ENCODE measurements at regions not wholly inside any gene's neighbourhood (a gene's known extent, or its start where the extent isn't known, plus 50 kb on each side); places are given as distances from the start of the nearest gene placed in this dataset.
A peak's percentile ranks its signal among the peaks of the same experiment; 100 is the strongest.

GRCh38 chr18:46418663-46419260, 238.3 kb downstream of the LOXHD1 start:
- H3K4me3 Mint-ChIP-seq: no peak overlapping the region
- H3K4me1 Mint-ChIP-seq: peaks cover 7% of the 10 kb centered on the region
- no peaks in the 10 kb centered on the region for H3K27me3 Mint-ChIP-seq
- H3K27ac Mint-ChIP-seq: no peak overlapping the region
- no peak for ATAC-seq (replicated peaks)
- H3K36me3 Mint-ChIP-seq (ENCODE audit: low read depth): no peaks in the 10 kb centered on the region
- no peaks in the 10 kb centered on the region for H3K9me3 Mint-ChIP-seq

- no peak for ATAC-seq (replicated peaks)
- Mint-ChIP-seq H3K4me3 (no peak overlapping the region), H3K9me3 (no peaks in the 10 kb centered on the region), H3K36me3 (ENCODE audit: low read depth) (no peaks in the 10 kb centered on the region), H3K4me1 (peaks cover 4% of the 10 kb centered on the region), H3K27ac (no peak overlapping the region), H3K27me3 (no peaks in the 10 kb centered on the region)
Observed at GRCh38 chr18:46419391-46420141, 237.5 kb downstream of the LOXHD1 start.

- no peaks in the 10 kb centered on the region for H3K9me3 Mint-ChIP-seq
- no peaks in the 10 kb centered on the region for H3K4me1 Mint-ChIP-seq
- ATAC-seq (replicated peaks): peak; percentile 12
- no peak overlapping the region for H3K4me3 Mint-ChIP-seq
- H3K27me3 Mint-ChIP-seq: no peaks in the 10 kb centered on the region
- no peaks in the 10 kb centered on the region for H3K36me3 Mint-ChIP-seq (ENCODE audit: low read depth)
- no peak overlapping the region for H3K27ac Mint-ChIP-seq
Observed at GRCh38 chr18:46421973-46422551, 235.0 kb downstream of the LOXHD1 start.

- Mint-ChIP-seq H3K9me3 (no peaks in the 10 kb centered on the region), H3K27ac (no peak overlapping the region), H3K27me3 (no peaks in the 10 kb centered on the region), H3K36me3 (ENCODE audit: low read depth) (no peaks in the 10 kb centered on the region), H3K4me1 (no peaks in the 10 kb centered on the region), H3K4me3 (no peak overlapping the region)
- ATAC-seq (replicated peaks): no peak
Observed at GRCh38 chr18:46422552-46423055, 234.4 kb downstream of the LOXHD1 start.

GRCh38 chr18:46423226-46423805, 233.7 kb downstream of the LOXHD1 start:
- Mint-ChIP-seq H3K27me3 (no peaks in the 10 kb centered on the region), H3K4me1 (no peaks in the 10 kb centered on the region), H3K27ac (no peak overlapping the region), H3K9me3 (no peaks in the 10 kb centered on the region), H3K4me3 (no peak overlapping the region), H3K36me3 (ENCODE audit: low read depth) (no peaks in the 10 kb centered on the region)
- no peak for ATAC-seq (replicated peaks)

GRCh38 chr18:46424898-46425297, 232.1 kb downstream of the LOXHD1 start:
- Mint-ChIP-seq H3K27ac (no peak overlapping the region), H3K4me3 (no peak overlapping the region), H3K9me3 (no peaks in the 10 kb centered on the region), H3K36me3 (ENCODE audit: low read depth) (no peaks in the 10 kb centered on the region), H3K27me3 (peaks cover 2% of the 10 kb centered on the region), H3K4me1 (no peaks in the 10 kb centered on the region)
- no peak for ATAC-seq (replicated peaks)

GRCh38 chr18:46425511-46425910, 231.5 kb downstream of the LOXHD1 start:
- Mint-ChIP-seq H3K27me3 (peaks cover 5% of the 10 kb centered on the region), H3K27ac (no peak overlapping the region), H3K9me3 (no peaks in the 10 kb centered on the region), H3K4me3 (no peak overlapping the region), H3K4me1 (no peaks in the 10 kb centered on the region), H3K36me3 (ENCODE audit: low read depth) (no peaks in the 10 kb centered on the region)
- no peak for ATAC-seq (replicated peaks)

GRCh38 chr18:46426021-46426678, 230.9 kb downstream of the LOXHD1 start:
- H3K4me1 Mint-ChIP-seq: no peaks in the 10 kb centered on the region
- no peak for ATAC-seq (replicated peaks)
- H3K27me3 Mint-ChIP-seq: peaks cover 7% of the 10 kb centered on the region
- no peaks in the 10 kb centered on the region for H3K9me3 Mint-ChIP-seq
- H3K36me3 Mint-ChIP-seq (ENCODE audit: low read depth): no peaks in the 10 kb centered on the region
- no peak overlapping the region for H3K27ac Mint-ChIP-seq
- no peak overlapping the region for H3K4me3 Mint-ChIP-seq

- no peaks in the 10 kb centered on the region for H3K9me3 Mint-ChIP-seq
- H3K27ac Mint-ChIP-seq: no peak overlapping the region
- H3K4me1 Mint-ChIP-seq: no peaks in the 10 kb centered on the region
- no peak for ATAC-seq (replicated peaks)
- no peak overlapping the region for H3K4me3 Mint-ChIP-seq
- peaks cover 7% of the 10 kb centered on the region for H3K27me3 Mint-ChIP-seq
- H3K36me3 Mint-ChIP-seq (ENCODE audit: low read depth): no peaks in the 10 kb centered on the region
Observed at GRCh38 chr18:46426679-46427047, 230.4 kb downstream of the LOXHD1 start.

Measured in activated T-helper 17 cell treated with anti-CD3 and anti-CD28 coated beads, Interleukin-2, amount 50 U/mL, for 72 hours (primary cell).